Effector memory CD4-positive, alpha-beta T cell (primary cell): ENCODE measurements at regions not wholly inside any gene's neighbourhood (a gene's known extent, or its start where the extent isn't known, plus 50 kb on each side); places are given as distances from the start of the nearest gene placed in this dataset.

Experiments used
- DNase-seq, 3 donors: peaks; one replicate each; pipeline ENCODE4 v3.0.0-alpha.2; 2020
- H3K27ac ChIP-seq: 2 replicates; pipeline ENCODE4 v1.7.0; 2013; ENCODE audit warnings: mild to moderate bottlenecking, low read length, moderate library complexity; ENCODE audit not compliant: insufficient read depth, poor library complexity, severe bottlenecking
- H3K27me3 ChIP-seq: replicated peaks from 2 replicates; pipeline ENCODE4 v1.7.0; 2013; ENCODE audit warnings: mild to moderate bottlenecking, low read length; ENCODE audit not compliant: insufficient read depth, control insufficient read depth, poor library complexity, severe bottlenecking
- H3K36me3 ChIP-seq: 2 replicates; pipeline ENCODE4 v1.7.0; 2013; ENCODE audit warnings: mild to moderate bottlenecking, low read length, moderate library complexity; ENCODE audit not compliant: control insufficient read depth, insufficient read depth
- H3K4me1 ChIP-seq: 2 replicates; pipeline ENCODE4 v1.7.0; 2013; ENCODE audit warnings: low read length, mild to moderate bottlenecking; ENCODE audit not compliant: control insufficient read depth, insufficient read depth, poor library complexity, severe bottlenecking
- H3K4me3 ChIP-seq: 2 replicates; pipeline ENCODE4 v1.7.0; 2013; ENCODE audit warnings: low read length, low read depth, mild to moderate bottlenecking; ENCODE audit not compliant: insufficient read depth, poor library complexity, severe bottlenecking
- H3K9me3 ChIP-seq: 2 replicates; pipeline ENCODE4 v1.7.0; 2013; ENCODE audit warnings: mild to moderate bottlenecking, low read length, moderate library complexity; ENCODE audit not compliant: control insufficient read depth

DNA sequence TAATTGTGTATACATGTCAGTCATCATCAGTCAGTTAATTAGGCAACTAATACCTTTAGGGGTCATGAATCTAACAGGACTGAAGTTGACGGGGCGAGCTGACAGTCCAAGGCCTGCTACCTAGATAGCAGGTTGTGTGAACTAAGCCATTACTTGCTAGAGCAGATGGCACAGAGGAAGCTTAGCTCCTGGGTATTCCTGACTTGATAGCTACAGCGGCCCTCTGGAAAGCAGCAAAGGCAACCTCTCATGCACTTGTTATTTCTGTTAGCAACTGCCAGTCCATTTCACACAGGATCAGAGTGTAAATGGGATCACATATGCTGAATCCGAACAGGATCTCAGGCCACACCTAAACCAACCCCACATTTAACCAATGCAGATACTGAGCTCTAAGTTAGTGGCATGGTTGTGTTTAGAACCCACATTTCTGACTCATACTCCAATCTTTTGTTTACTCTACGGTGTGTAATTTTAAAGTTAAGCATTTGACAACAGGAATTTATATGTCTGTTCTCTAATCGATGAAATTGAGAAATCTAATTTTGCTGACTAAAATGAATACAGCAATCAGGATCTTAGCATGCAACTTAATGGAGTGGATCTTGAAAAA is 521.3 kb upstream of the ZNF608 start:
- Histone ChIP-seq H3K4me3 (no peak overlapping the region), H3K27ac (no peak overlapping the region), H3K27me3 (no peaks in the 10 kb centered on the region), H3K36me3 (no peaks in the 10 kb centered on the region), H3K4me1 (no peaks in the 10 kb centered on the region), H3K9me3 (no peaks in the 10 kb centered on the region)
- DNase-seq = no peak

DNA sequence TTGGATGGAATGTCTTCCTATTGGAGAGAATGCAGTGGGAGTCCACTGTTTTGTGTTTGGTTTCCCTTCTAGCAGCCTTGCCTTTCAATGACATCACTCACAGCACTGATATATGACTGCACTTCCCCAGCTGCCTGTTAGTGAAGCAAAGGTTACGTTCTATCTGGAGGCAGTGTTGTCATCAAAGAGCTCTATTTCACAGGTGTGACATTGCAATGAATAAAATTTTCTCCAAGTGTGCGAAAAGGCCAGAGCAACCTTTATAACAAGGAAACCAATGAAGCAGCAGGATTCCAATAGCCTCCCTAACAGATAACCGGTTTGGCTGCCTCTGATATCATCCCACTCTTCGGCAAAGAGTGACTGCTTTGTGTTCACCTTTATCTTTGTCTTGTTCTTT is 523.5 kb upstream of the ZNF608 start:
- H3K27ac ChIP-seq = no peak overlapping the region
- H3K4me1 ChIP-seq = no peaks in the 10 kb centered on the region
- no peak for DNase-seq
- H3K9me3 ChIP-seq = no peaks in the 10 kb centered on the region
- no peak overlapping the region for H3K4me3 ChIP-seq
- H3K36me3 ChIP-seq = no peaks in the 10 kb centered on the region
- H3K27me3 ChIP-seq = no peaks in the 10 kb centered on the region

DNA sequence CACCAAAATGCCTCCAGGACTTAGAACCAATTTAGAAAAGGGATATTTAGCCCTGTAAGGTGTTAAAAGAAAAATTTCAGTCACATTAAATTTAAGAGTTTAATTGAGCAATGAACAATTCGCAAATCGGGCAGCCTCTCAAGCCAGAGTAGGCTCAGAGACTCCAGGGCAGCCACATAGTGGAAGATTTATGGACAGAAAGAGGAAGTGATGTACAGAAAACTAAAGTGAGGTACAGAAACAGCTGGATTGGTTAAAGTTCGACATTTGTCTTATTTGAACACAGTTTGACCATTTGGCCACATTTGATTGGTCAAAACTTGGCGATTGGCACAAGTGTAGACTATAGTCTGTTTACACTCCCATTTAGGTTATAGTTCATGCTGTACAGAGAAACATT is 525.9 kb upstream of the ZNF608 start:
- no peaks in the 10 kb centered on the region for H3K36me3 ChIP-seq
- no peak for DNase-seq

DNA sequence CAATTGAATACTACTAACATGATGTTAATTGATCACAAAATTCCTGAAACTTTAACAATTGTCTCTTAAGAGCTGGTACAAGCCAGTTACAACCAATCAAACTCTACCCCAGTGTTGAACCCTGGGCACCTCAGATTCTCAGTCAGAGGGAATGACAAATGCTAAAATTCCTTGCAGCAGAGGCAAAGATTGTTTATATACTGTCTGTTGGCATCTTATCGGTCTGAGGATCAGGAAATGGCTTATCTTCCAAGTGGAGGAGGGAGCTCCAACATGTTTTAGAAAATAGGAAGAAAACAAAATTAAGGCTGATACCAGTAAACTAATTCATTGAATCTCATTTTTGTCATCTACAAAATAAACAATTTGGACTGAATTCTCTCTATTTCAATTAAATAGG is 527.8 kb upstream of the ZNF608 start:
- H3K27ac ChIP-seq = no peak overlapping the region
- H3K9me3 ChIP-seq = no peaks in the 10 kb centered on the region
- H3K27me3 ChIP-seq = no peaks in the 10 kb centered on the region
- H3K4me3 ChIP-seq = no peak overlapping the region
- DNase-seq = no peak
- H3K4me1 ChIP-seq = no peaks in the 10 kb centered on the region
- no peaks in the 10 kb centered on the region for H3K36me3 ChIP-seq

More for the DNA sequence above, 525.9 kb upstream of the ZNF608 start:
- H3K27me3 ChIP-seq = no peaks in the 10 kb centered on the region
- no peaks in the 10 kb centered on the region for H3K9me3 ChIP-seq
- no peak overlapping the region for H3K27ac ChIP-seq
- H3K4me3 ChIP-seq = no peak overlapping the region
- H3K4me1 ChIP-seq = no peaks in the 10 kb centered on the region

DNA sequence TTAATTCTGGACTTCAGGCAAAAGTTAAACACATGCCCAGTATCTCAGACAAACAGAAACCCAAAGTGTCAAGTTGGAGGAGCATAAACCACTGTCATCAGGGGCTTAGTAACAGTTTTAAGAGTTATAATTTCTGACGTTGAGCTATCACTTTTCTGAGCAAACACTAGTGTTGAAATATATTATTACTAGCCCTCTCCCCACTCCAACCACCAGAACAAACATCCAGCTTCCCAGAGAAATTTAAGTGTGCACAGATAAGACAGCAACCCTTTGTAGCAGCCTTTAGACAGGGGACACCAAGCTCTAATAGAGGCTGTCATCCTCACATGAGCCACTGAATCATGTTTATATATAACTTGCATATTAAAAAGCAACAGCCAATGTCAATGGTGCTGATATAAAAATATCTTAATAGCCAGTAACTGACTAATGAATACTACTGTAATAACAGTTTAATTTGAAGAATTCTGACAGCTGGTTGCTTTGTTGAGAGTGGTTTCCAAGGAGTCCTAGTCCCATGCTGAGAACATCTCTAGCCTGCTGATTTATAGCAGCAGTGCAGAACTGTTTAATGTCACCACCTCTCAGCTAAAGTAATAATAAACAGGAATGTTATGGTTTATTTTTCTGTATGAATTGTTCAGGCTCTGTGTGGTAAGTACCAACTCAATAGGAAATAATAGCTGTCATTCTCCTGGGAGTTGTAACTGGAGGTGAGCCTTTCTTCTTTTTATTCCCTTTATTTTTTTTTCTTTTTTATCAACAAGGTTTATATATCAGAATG is 528.7 kb upstream of the ZNF608 start:
- no peaks in the 10 kb centered on the region for H3K9me3 ChIP-seq
- no peaks in the 10 kb centered on the region for H3K27me3 ChIP-seq
- no peaks in the 10 kb centered on the region for H3K36me3 ChIP-seq
- no peaks in the 10 kb centered on the region for H3K4me1 ChIP-seq
- no peak overlapping the region for H3K4me3 ChIP-seq
- no peak overlapping the region for H3K27ac ChIP-seq
- no peak for DNase-seq

DNA sequence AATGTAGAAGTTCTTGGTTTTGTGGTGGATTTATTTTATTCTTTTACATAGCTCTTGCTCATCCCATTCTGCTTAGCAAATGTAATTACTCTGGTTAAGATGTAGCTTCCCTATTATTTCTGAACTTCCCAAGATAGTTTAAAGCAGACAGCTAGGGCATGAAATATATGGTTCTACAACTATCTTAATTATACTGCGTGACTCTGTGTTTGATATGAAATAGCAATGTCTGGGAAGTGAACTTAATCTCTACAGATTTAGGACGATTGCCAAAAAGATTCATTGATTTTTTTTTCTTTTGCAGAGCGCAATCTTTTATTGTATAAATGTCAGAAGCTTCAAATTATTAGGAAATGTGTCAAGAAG is 529.3 kb upstream of the ZNF608 start:
- no peak overlapping the region for H3K4me3 ChIP-seq
- no peaks in the 10 kb centered on the region for H3K4me1 ChIP-seq
- H3K9me3 ChIP-seq = no peaks in the 10 kb centered on the region
- H3K27me3 ChIP-seq = no peaks in the 10 kb centered on the region
- no peak for DNase-seq
- H3K36me3 ChIP-seq = no peaks in the 10 kb centered on the region
- H3K27ac ChIP-seq = no peak overlapping the region

DNA sequence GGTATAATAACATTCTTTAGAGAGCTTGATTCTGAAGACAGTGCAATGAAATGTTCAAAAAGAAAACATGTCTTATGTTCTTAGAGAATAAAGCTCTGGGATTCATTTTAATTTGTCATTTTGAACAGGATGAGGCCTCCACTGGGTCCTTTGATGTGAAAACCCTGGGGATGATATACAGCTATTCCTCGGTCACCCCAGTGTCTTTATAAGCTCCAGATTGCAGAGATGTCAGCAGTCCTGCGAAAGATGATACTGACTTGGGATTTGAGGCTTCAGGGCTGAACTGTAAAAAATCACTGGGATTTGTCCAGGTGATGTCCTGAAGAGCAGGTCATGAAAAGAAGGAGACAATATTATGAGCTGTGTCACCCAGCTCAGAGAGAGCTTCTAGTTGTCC is 529.7 kb upstream of the ZNF608 start:
- Histone ChIP-seq H3K36me3 (no peaks in the 10 kb centered on the region), H3K27me3 (no peaks in the 10 kb centered on the region), H3K4me1 (no peaks in the 10 kb centered on the region), H3K27ac (no peak overlapping the region), H3K9me3 (no peaks in the 10 kb centered on the region), H3K4me3 (no peak overlapping the region)
- no peak for DNase-seq

DNA sequence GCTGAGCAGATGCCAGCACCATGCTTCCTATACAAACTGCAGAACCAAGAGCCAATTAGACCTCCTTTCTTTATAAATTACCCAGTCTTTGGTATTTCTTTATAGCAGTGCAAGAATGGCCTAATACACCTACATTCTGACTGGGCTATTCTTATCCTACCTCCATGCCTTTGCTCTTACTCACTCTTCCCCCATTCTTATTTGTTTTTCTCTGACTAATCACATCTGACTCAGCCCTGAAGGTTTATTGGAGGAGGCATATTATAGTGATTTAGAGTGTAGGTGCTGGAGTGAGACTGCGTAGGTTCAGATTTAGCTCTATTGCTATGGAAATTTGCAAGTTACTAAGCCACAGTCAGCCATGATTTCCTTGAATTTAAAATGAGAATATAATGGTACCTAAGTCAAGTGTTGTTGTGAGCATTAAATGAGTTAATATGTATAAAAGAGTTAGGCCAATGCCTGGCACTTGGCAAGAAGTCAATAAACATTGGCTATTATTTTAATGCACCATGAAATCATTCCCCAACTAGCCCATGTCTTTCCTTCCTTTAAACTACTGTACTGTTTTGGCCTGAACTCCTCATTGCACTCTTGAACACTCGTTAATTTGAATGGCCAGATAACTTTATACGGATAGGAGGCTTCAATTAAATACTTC is 531.2 kb upstream of the ZNF608 start:
- DNase-seq = no peak
- Histone ChIP-seq H3K27ac (no peak overlapping the region), H3K9me3 (no peaks in the 10 kb centered on the region), H3K27me3 (no peaks in the 10 kb centered on the region), H3K4me3 (no peak overlapping the region), H3K4me1 (no peaks in the 10 kb centered on the region), H3K36me3 (no peaks in the 10 kb centered on the region)

DNA sequence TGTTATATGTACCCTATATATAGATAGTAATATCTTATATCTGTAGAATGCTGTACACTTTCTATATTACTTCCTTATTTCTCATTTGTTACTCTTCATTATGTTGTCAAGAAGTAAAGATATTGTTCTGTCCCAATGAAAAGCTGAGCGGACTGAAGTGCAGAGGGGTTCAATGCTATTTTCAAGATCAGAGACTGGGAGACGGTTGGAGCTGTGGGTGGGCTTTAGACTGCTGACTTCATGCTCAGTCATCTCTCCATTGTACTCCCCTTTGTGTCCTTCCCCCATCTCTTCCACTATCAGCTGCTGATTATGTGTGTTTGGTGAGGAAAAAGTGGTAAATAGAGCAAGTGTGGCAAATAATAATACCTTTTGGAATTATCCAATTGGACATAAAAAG is 532.3 kb upstream of the ZNF608 start:
- no peaks in the 10 kb centered on the region for H3K9me3 ChIP-seq
- no peak overlapping the region for H3K27ac ChIP-seq
- no peaks in the 10 kb centered on the region for H3K36me3 ChIP-seq
- no peaks in the 10 kb centered on the region for H3K4me1 ChIP-seq
- H3K27me3 ChIP-seq = no peaks in the 10 kb centered on the region
- no peak overlapping the region for H3K4me3 ChIP-seq
- no peak for DNase-seq

DNA sequence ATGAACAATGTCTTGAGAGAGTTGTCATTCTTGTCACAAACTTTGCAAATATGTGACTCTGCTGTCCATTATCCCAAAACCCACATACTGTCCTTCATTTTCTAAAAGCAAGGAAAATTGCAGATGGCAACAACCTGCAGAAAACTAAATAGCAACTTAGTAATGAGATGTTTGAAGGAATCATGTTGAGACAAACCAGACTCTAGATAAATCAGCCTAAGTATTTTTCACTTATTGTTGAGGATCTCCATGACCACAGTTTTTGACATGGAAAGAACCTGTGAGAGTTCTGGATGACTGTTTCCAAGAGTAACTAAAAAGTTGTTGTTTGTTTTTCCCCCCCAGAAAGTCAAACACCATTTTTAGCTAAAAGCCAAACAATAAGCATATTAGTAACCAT is 535.2 kb upstream of the ZNF608 start:
- Histone ChIP-seq H3K4me1 (no peaks in the 10 kb centered on the region), H3K27me3 (no peaks in the 10 kb centered on the region), H3K27ac (no peak overlapping the region), H3K36me3 (no peaks in the 10 kb centered on the region), H3K9me3 (no peaks in the 10 kb centered on the region), H3K4me3 (no peak overlapping the region)
- no peak for DNase-seq
